Loucy (cell line): ENCODE measurements at regions not wholly inside any gene's neighbourhood (a gene's known extent, or its start where the extent isn't known, plus 50 kb on each side); places are given as distances from the start of the nearest gene placed in this dataset.

ENCODE experiments used
- H2AFZ ChIP-seq: fragments of 200-600 bp; sonication (generic); 2 replicates; pipeline ENCODE4 v1.6.0; 2016; ENCODE audit warnings: antibody characterized with exemption, mild to moderate bottlenecking, low read length, moderate library complexity
- H3F3A ChIP-seq: fragments of 200-600 bp; 2 replicates; pipeline ENCODE4 v1.6.0; 2016; ENCODE audit warnings: antibody characterized with exemption, low read depth, mild to moderate bottlenecking
- H3K27me3 ChIP-seq: fragments of 200-600 bp; sonication (generic); 2 replicates; pipeline ENCODE4 v1.6.1; 2014; ENCODE audit warnings: low read length, mild to moderate bottlenecking; ENCODE audit not compliant: insufficient read depth, poor library complexity, severe bottlenecking
- H3K36me3 ChIP-seq: fragments of 200-600 bp; sonication (generic); 2 replicates; pipeline ENCODE4 v1.6.1; 2016; ENCODE audit warnings: low read length; ENCODE audit not compliant: insufficient read depth
- H3K4me1 ChIP-seq: fragments of 200-600 bp; sonication (generic); 2 replicates; pipeline ENCODE4 v1.5.1; 2014; ENCODE audit warnings: low read length, mild to moderate bottlenecking; ENCODE audit not compliant: insufficient read depth, poor library complexity, severe bottlenecking
- H3K4me2 ChIP-seq: fragments of 200-600 bp; sonication (generic); 2 replicates; pipeline ENCODE4 v1.6.0; 2014; ENCODE audit warnings: antibody characterized with exemption, low read length, low read depth, mild to moderate bottlenecking; ENCODE audit not compliant: poor library complexity, severe bottlenecking
- H3K4me3 ChIP-seq: fragments of 200-600 bp; sonication (generic); 2 replicates; pipeline ENCODE4 v1.5.1; 2014; ENCODE audit warnings: low read length, mild to moderate bottlenecking, mixed read lengths; ENCODE audit not compliant: poor library complexity, severe bottlenecking
- H3K79me2 ChIP-seq: fragments of 200-600 bp; sonication (generic); 2 replicates; pipeline ENCODE4 v1.6.1; 2014; ENCODE audit warnings: low read length; ENCODE audit not compliant: insufficient read depth
- H3K9ac ChIP-seq: fragments of 200-600 bp; sonication (generic); 2 replicates; pipeline ENCODE4 v1.6.0; 2014; ENCODE audit warnings: mild to moderate bottlenecking, low read depth, low read length, moderate library complexity; ENCODE audit not compliant: poor library complexity, severe bottlenecking
- H3K9me2 ChIP-seq: fragments of 200-600 bp; sonication (generic); replicated peaks from 2 replicates; pipeline ENCODE4 v1.6.1; 2016; ENCODE audit warnings: low read depth, low read length, mixed read lengths
- H3K9me3 ChIP-seq: fragments of 200-600 bp; sonication (generic); 2 replicates; pipeline ENCODE4 v1.6.1; 2014; ENCODE audit warnings: mild to moderate bottlenecking, antibody characterized with exemption, low read length, low read depth; ENCODE audit not compliant: insufficient read depth
- H4K20me1 ChIP-seq: fragments of 200-600 bp; sonication (generic); 2 replicates; pipeline ENCODE4 v1.6.0; 2014; ENCODE audit warnings: antibody characterized with exemption, low read length, mild to moderate bottlenecking; ENCODE audit not compliant: insufficient read depth, poor library complexity, severe bottlenecking
- CTCF ChIP-seq: fragments of 200-600 bp; sonication (generic); conservative IDR thresholded peaks from 2 replicates; pipeline ENCODE4 v1.5.1; 2014; ENCODE audit warnings: mild to moderate bottlenecking, antibody characterized with exemption, low read length
- EZH2phosphoT487 ChIP-seq: fragments of 200-600 bp; IDR thresholded peaks from 2 replicates; pipeline ENCODE4 v1.6.1; 2018; ENCODE audit warnings: antibody characterized with exemption, mild to moderate bottlenecking, moderate library complexity, borderline replicate concordance

GRCh38 chr11:98964146-98964545 is 56.6 kb upstream of the CNTN5 start:
- no peaks in the 10 kb centered on the region for H3K4me1 ChIP-seq
- H3K27me3 ChIP-seq, result no peaks in the 10 kb centered on the region
- H3F3A ChIP-seq, result no peaks in the 10 kb centered on the region
- TF ChIP-seq CTCF, result no peak
- TF ChIP-seq EZH2phosphoT487, result no peak
- no peak overlapping the region for H3K4me3 ChIP-seq
- H3K36me3 ChIP-seq, result no peaks in the 10 kb centered on the region
- H4K20me1 ChIP-seq, result no peaks in the 10 kb centered on the region
- no peak overlapping the region for H3K4me2 ChIP-seq
- H2AFZ ChIP-seq, result no peak overlapping the region
- H3K79me2 ChIP-seq, result no peaks in the 10 kb centered on the region
- H3K9ac ChIP-seq, result no peak overlapping the region
- H3K9me2 ChIP-seq, result no peaks in the 10 kb centered on the region
- H3K9me3 ChIP-seq, result no peaks in the 10 kb centered on the region

GRCh38 chr11:98965358-98965757 is 55.4 kb upstream of the CNTN5 start:
- H3K79me2 ChIP-seq, result no peaks in the 10 kb centered on the region
- no peaks in the 10 kb centered on the region for H3K27me3 ChIP-seq
- no peak overlapping the region for H3K4me2 ChIP-seq
- no peaks in the 10 kb centered on the region for H3K4me1 ChIP-seq
- H3K4me3 ChIP-seq, result no peak overlapping the region
- no peaks in the 10 kb centered on the region for H3K9me2 ChIP-seq
- H3K9ac ChIP-seq, result no peak overlapping the region
- no peaks in the 10 kb centered on the region for H3K36me3 ChIP-seq
- no peak overlapping the region for H2AFZ ChIP-seq
- H3K9me3 ChIP-seq, result no peaks in the 10 kb centered on the region
- H4K20me1 ChIP-seq, result no peaks in the 10 kb centered on the region
- no peak for TF ChIP-seq CTCF
- TF ChIP-seq EZH2phosphoT487, result no peak
- H3F3A ChIP-seq, result no peaks in the 10 kb centered on the region

- H3K4me2 ChIP-seq, result no peak overlapping the region
- no peaks in the 10 kb centered on the region for H3F3A ChIP-seq
- no peaks in the 10 kb centered on the region for H3K36me3 ChIP-seq
- no peaks in the 10 kb centered on the region for H3K9me3 ChIP-seq
- H3K4me3 ChIP-seq, result no peak overlapping the region
- H3K9ac ChIP-seq, result no peak overlapping the region
- H3K4me1 ChIP-seq, result no peaks in the 10 kb centered on the region
- no peaks in the 10 kb centered on the region for H3K27me3 ChIP-seq
- TF ChIP-seq CTCF, result no peak
- TF ChIP-seq EZH2phosphoT487, result no peak
- H4K20me1 ChIP-seq, result no peaks in the 10 kb centered on the region
- H3K9me2 ChIP-seq, result no peaks in the 10 kb centered on the region
- H2AFZ ChIP-seq, result no peak overlapping the region
- H3K79me2 ChIP-seq, result no peaks in the 10 kb centered on the region
Measured at GRCh38 chr11:98965775-98966174, 55.0 kb upstream of the CNTN5 start.
